Suprapubic skin (tissue), 4 donors: ENCODE measurements at regions not wholly inside any gene's neighbourhood (a gene's known extent, or its start where the extent isn't known, plus 50 kb on each side); places are given as distances from the start of the nearest gene placed in this dataset.

Experiments used
- POLR2A ChIP-seq, 2 donors: fragments of 450-650 bp; IDR thresholded peaks; one replicate each; pipeline ENCODE4 v1.6.1; 2017; ENCODE audit warnings: antibody characterized with exemption in 2 of 2, mild to moderate bottlenecking in 2 of 2, moderate library complexity in 2 of 2
- POLR2AphosphoS5 ChIP-seq, 3 donors: sonication (generic); formaldehyde crosslinking; IDR thresholded peaks; one replicate each; pipeline ENCODE4 v1.6.1; 2017; ENCODE audit warnings: antibody characterized with exemption in 3 of 3
- TF ChIP-seq, protein P1 (sequence below), 2 donors: fragments of 200-600 bp in 1 of 2; fragments of 450-650 bp in 1 of 2; sonication (generic) in 1 of 2; IDR thresholded peaks; one replicate each; pipeline ENCODE4 v1.5.1; 2016 to 2019; ENCODE audit warnings: antibody characterized with exemption in 2 of 2, mild to moderate bottlenecking in 1 of 2, moderate library complexity in 1 of 2

- TF ChIP-seq, protein P1, sequence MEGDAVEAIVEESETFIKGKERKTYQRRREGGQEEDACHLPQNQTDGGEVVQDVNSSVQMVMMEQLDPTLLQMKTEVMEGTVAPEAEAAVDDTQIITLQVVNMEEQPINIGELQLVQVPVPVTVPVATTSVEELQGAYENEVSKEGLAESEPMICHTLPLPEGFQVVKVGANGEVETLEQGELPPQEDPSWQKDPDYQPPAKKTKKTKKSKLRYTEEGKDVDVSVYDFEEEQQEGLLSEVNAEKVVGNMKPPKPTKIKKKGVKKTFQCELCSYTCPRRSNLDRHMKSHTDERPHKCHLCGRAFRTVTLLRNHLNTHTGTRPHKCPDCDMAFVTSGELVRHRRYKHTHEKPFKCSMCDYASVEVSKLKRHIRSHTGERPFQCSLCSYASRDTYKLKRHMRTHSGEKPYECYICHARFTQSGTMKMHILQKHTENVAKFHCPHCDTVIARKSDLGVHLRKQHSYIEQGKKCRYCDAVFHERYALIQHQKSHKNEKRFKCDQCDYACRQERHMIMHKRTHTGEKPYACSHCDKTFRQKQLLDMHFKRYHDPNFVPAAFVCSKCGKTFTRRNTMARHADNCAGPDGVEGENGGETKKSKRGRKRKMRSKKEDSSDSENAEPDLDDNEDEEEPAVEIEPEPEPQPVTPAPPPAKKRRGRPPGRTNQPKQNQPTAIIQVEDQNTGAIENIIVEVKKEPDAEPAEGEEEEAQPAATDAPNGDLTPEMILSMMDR (IDR thresholded peaks at IDR 0.05), result no peak
- TF ChIP-seq POLR2A (IDR thresholded peaks at IDR 0.05) (no peak), POLR2AphosphoS5 (IDR thresholded peaks at IDR 0.05) (no peak)
Observed at GRCh38 chr13:34300559-34300958, 482.6 kb downstream of the RFC3 start.
